Natural killer cell (primary cell): ENCODE measurements at regions not wholly inside any gene's neighbourhood (a gene's known extent, or its start where the extent isn't known, plus 50 kb on each side); places are given as distances from the start of the nearest gene placed in this dataset.
"Not testable (repeated sequence)": the region's sequence is repeated elsewhere in the genome, so short reads cannot be mapped to it uniquely, and the experiment has no call there.

Source experiments
- ATAC-seq, 3 donors: fragments of 150-1000 bp in 2 of 3; fragments of 200-7000 bp in 1 of 3; cut with Tn5 transposase; 1 replicate in 1 of 3; 2 replicates in 2 of 3; pipeline ENCODE4 v1.10.0; 2021; ENCODE audit warnings: mild to moderate bottlenecking in 2 of 3, moderate library complexity in 2 of 3
- DNase-seq, 2 donors: peaks; one replicate each; pipeline versions ENCODE4 v3.0.0 to v3.0.0-alpha.2; 2013 to 2021; ENCODE audit warnings: mixed read lengths in 1 of 2
- H3K27ac ChIP-seq: one replicate; pipeline ENCODE4 v1.5.1; 2013; ENCODE audit warnings: mild to moderate bottlenecking, low read length
- H3K27me3 ChIP-seq: one replicate; pipeline ENCODE4 v1.6.1; 2013; ENCODE audit warnings: low read length; ENCODE audit not compliant: control insufficient read depth, insufficient read depth
- H3K36me3 ChIP-seq: one replicate; pipeline ENCODE4 v1.6.1; 2013; ENCODE audit warnings: low read length; ENCODE audit not compliant: control insufficient read depth, insufficient read depth
- H3K4me1 ChIP-seq: one replicate; pipeline ENCODE4 v1.6.1; 2013; ENCODE audit warnings: low read length; ENCODE audit not compliant: control insufficient read depth, insufficient read depth
- H3K4me3 ChIP-seq: one replicate; pipeline ENCODE4 v1.5.1; 2013; ENCODE audit warnings: low read length
- H3K9me3 ChIP-seq: one replicate; pipeline ENCODE4 v1.6.1; 2013; ENCODE audit warnings: low read length; ENCODE audit not compliant: control insufficient read depth, insufficient read depth
- H3K27ac Mint-ChIP-seq, 2 donors: one replicate each; pipeline ENCODE4 v1.8.0; 2022; ENCODE audit warnings: mild to moderate bottlenecking in 2 of 2, mixed read lengths in 2 of 2, moderate library complexity in 1 of 2
- H3K27me3 Mint-ChIP-seq, 2 donors: one replicate each; pipeline ENCODE4 v1.8.0; 2022; ENCODE audit warnings: low read depth in 2 of 2, mixed read lengths in 2 of 2
- H3K36me3 Mint-ChIP-seq: one replicate; pipeline ENCODE4 v1.8.0; 2022; ENCODE audit warnings: mixed read lengths
- H3K4me1 Mint-ChIP-seq, 2 donors: one replicate each; pipeline ENCODE4 v1.8.0; 2022; ENCODE audit warnings: mixed read lengths in 2 of 2
- H3K4me3 Mint-ChIP-seq: one replicate; pipeline ENCODE4 v1.8.0; 2022; ENCODE audit warnings: mild to moderate bottlenecking, moderate library complexity, mixed read lengths
- H3K9me3 Mint-ChIP-seq, 2 donors: one replicate each; pipeline ENCODE4 v1.8.0; 2022; ENCODE audit warnings: mixed read lengths in 2 of 2
- CTCF ChIP-seq: fragments of 200-600 bp; IDR thresholded peaks from one replicate; pipeline ENCODE4 v1.8.0; 2022; ENCODE audit warnings: antibody characterized with exemption
- WGBS: methylation state at CpG from one replicate; pipeline ENCODE4 v1.1.7; 2013; ENCODE audit warnings: missing lambda C conversion rate; ENCODE audit not compliant: insufficient coverage; 5-methylcytosine and 5-hydroxymethylcytosine counted together
- intact Hi-C: fragments of 100-400 bp; cut with micrococcal nuclease; formaldehyde crosslinking; loops from one replicate; pipeline ENCODE4 v1.14.2; 2022

GRCh38 chr6:168188369-168189199, 109.6 kb upstream of the FRMD1 start:
- intact Hi-C loops = no loop called here
- Histone ChIP-seq H3K4me1 (no peaks in the 10 kb centered on the region), H3K4me3 (no peak overlapping the region), H3K36me3 (no peaks in the 10 kb centered on the region), H3K27ac (no peak overlapping the region), H3K9me3 (no peaks in the 10 kb centered on the region), H3K27me3 (no peaks in the 10 kb centered on the region)
- no peaks in the 10 kb centered on the region for H3K36me3 Mint-ChIP-seq
- no peaks in the 10 kb centered on the region for H3K4me1 Mint-ChIP-seq
- peaks cover 0 to 12% of the 10 kb centered on the region in 2 donors for H3K27me3 Mint-ChIP-seq
- H3K27ac Mint-ChIP-seq = no peak overlapping the region
- no peak for ATAC-seq
- no peak overlapping the region for H3K4me3 Mint-ChIP-seq
- DNase-seq = no peak
- WGBS = 87% methylated on average over 16 of the region's 17 CpGs
- H3K9me3 Mint-ChIP-seq = no peaks in the 10 kb centered on the region
- TF ChIP-seq CTCF = no peak

- H3K4me3 ChIP-seq = no peak overlapping the region
- DNase-seq (no peak), ATAC-seq (no peak)
- Mint-ChIP-seq H3K4me1 (no peaks in the 10 kb centered on the region), H3K36me3 (no peaks in the 10 kb centered on the region), H3K27me3 (no peaks in the 10 kb centered on the region), H3K4me3 (no peak overlapping the region), H3K9me3 (no peaks in the 10 kb centered on the region), H3K27ac (no peak overlapping the region)
- no peaks in the 10 kb centered on the region for H3K4me1 ChIP-seq
- H3K36me3 ChIP-seq = no peaks in the 10 kb centered on the region
- H3K27ac ChIP-seq = no peak overlapping the region
- 79% methylated on average over 5 of the region's 5 CpGs for WGBS
- H3K27me3 ChIP-seq = no peaks in the 10 kb centered on the region
- no peaks in the 10 kb centered on the region for H3K9me3 ChIP-seq
- no peak for TF ChIP-seq CTCF
- intact Hi-C loops = no loop called here
Measured at GRCh38 chr6:168186438-168186837, 107.4 kb upstream of the FRMD1 start.

- H3K4me1 Mint-ChIP-seq, H3K4me3 Mint-ChIP-seq, DNase-seq, H3K27ac Mint-ChIP-seq, ATAC-seq, H3K27ac ChIP-seq, H3K9me3 Mint-ChIP-seq, H3K4me3 ChIP-seq, H3K27me3 ChIP-seq, H3K36me3 Mint-ChIP-seq, H3K36me3 ChIP-seq, H3K4me1 ChIP-seq, H3K27me3 Mint-ChIP-seq, H3K9me3 ChIP-seq, intact Hi-C loops: not testable (repeated sequence)
- WGBS = 83% methylated on average over 1 of the region's 1 CpG
Measured at GRCh38 chr6:168186018-168186417, 107.0 kb upstream of the FRMD1 start.

- DNase-seq (no peak), ATAC-seq (no peak)
- H3K27me3 Mint-ChIP-seq = no peaks in the 10 kb centered on the region
- H3K27ac Mint-ChIP-seq = no peak overlapping the region
- H3K9me3 Mint-ChIP-seq = no peaks in the 10 kb centered on the region
- H3K4me3 Mint-ChIP-seq = no peak overlapping the region
- H3K4me1 Mint-ChIP-seq = no peaks in the 10 kb centered on the region
- H3K4me3 ChIP-seq = no peak overlapping the region
- no peaks in the 10 kb centered on the region for H3K4me1 ChIP-seq
- H3K9me3 ChIP-seq = no peaks in the 10 kb centered on the region
- H3K36me3 ChIP-seq = no peaks in the 10 kb centered on the region
- no peaks in the 10 kb centered on the region for H3K36me3 Mint-ChIP-seq
- H3K27ac ChIP-seq = no peak overlapping the region
- intact Hi-C loops = no loop called here
- 83% methylated on average over 5 of the region's 5 CpGs for WGBS
- TF ChIP-seq CTCF = no peak
- no peaks in the 10 kb centered on the region for H3K27me3 ChIP-seq
Measured at GRCh38 chr6:168184701-168185100, 105.7 kb upstream of the FRMD1 start.
